SK-N-SH treated with all-trans-retinoic acid at 6 μM for 48 hours (cell line): ENCODE measurements at regions not wholly inside any gene's neighbourhood (a gene's known extent, or its start where the extent isn't known, plus 50 kb on each side); places are given as distances from the start of the nearest gene placed in this dataset.

Experiments
- ARNTL ChIP-seq: fragments of 450-650 bp; formaldehyde crosslinking; IDR thresholded peaks from 2 replicates; pipeline ENCODE4 v1.5.0; 2020; ENCODE audit warnings: low read depth, mild to moderate bottlenecking, moderate library complexity, borderline replicate concordance
- ESRRG ChIP-seq: fragments of 250-450 bp; sonication (Bioruptor Pico); IDR thresholded peaks from 2 replicates; pipeline ENCODE4 v1.6.1; 2021; ENCODE audit warnings: mild to moderate bottlenecking
- GLIS3 ChIP-seq: fragments of 250-450 bp; sonication (Bioruptor Pico); IDR thresholded peaks from 2 replicates; pipeline ENCODE4 v1.5.0; 2020; ENCODE audit warnings: mild to moderate bottlenecking, moderate library complexity
- PPARA ChIP-seq: fragments of 250-450 bp; sonication (Bioruptor Pico); IDR thresholded peaks from 2 replicates; pipeline ENCODE4 v1.5.0; 2020; ENCODE audit warnings: mild to moderate bottlenecking, borderline replicate concordance
- RARB ChIP-seq: fragments of 250-450 bp; sonication (Bioruptor Pico); IDR thresholded peaks from 2 replicates; pipeline ENCODE4 v1.8.0; 2021; ENCODE audit warnings: mild to moderate bottlenecking, moderate library complexity
- ZFP30 ChIP-seq: fragments of 450-650 bp; formaldehyde crosslinking; IDR thresholded peaks from 2 replicates; pipeline ENCODE4 v1.5.0; 2022; ENCODE audit warnings: mild to moderate bottlenecking, moderate library complexity
- ZNF565 ChIP-seq: fragments of 450-650 bp; formaldehyde crosslinking; conservative IDR thresholded peaks from 2 replicates; pipeline ENCODE4 v1.5.0; 2020; ENCODE audit warnings: low read depth, mild to moderate bottlenecking, moderate library complexity
- ZNF70 ChIP-seq: fragments of 450-650 bp; formaldehyde crosslinking; IDR thresholded peaks from 2 replicates; pipeline ENCODE4 v1.5.0; 2020; ENCODE audit warnings: mild to moderate bottlenecking, moderate library complexity
- TF ChIP-seq, protein P1 (sequence below): fragments of 250-450 bp; sonication (Bioruptor Pico); IDR thresholded peaks from 2 replicates; pipeline ENCODE4 v1.8.0; 2020; ENCODE audit warnings: mild to moderate bottlenecking, moderate library complexity, borderline replicate concordance

DNA sequence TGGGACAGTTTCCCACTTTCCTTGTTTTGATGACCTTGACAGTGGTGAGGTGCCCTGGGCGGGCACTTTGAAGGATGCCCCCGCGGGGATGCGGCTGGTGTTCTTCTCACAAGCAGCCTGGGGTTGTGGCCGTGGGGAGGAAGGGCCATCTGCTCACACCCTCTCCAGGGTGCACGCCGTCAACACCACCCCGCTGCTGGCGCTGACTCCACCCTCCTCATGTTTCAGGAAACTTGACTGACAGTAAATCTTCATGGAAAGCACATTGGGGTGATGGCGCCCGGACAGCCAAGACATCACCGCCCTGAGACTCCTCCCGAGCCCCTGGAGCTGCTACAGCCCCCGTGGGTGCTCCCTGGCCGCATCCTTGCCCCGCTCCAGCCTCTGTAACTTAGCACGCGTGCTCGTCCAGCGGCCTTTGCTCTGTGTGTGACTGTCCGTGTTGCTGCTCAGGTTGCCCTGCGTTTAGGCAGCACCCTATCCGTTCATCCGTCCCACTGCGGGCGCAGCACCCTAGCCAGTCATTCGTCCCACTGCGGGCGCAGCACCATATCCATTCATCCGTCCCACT is 150.2 kb upstream of the C14orf180 start:
- TF ChIP-seq ESRRG (CRISPR knock-in tag) = no peak
- no peak for TF ChIP-seq PPARA (CRISPR knock-in tag)
- TF ChIP-seq RARB = no peak
- no peak for TF ChIP-seq ARNTL (CRISPR knock-in tag)
- no peak for TF ChIP-seq ZNF70
- no peak for TF ChIP-seq ZNF565 (CRISPR knock-in tag)
- no peak for TF ChIP-seq ZFP30 (CRISPR knock-in tag)
- TF ChIP-seq GLIS3 (CRISPR knock-in tag) = no peak
- TF ChIP-seq, protein P1, sequence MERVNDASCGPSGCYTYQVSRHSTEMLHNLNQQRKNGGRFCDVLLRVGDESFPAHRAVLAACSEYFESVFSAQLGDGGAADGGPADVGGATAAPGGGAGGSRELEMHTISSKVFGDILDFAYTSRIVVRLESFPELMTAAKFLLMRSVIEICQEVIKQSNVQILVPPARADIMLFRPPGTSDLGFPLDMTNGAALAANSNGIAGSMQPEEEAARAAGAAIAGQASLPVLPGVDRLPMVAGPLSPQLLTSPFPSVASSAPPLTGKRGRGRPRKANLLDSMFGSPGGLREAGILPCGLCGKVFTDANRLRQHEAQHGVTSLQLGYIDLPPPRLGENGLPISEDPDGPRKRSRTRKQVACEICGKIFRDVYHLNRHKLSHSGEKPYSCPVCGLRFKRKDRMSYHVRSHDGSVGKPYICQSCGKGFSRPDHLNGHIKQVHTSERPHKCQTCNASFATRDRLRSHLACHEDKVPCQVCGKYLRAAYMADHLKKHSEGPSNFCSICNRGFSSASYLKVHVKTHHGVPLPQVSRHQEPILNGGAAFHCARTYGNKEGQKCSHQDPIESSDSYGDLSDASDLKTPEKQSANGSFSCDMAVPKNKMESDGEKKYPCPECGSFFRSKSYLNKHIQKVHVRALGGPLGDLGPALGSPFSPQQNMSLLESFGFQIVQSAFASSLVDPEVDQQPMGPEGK (CRISPR knock-in tag) = no peak
